H9 (cell line): ENCODE measurements at regions not wholly inside any gene's neighbourhood (a gene's known extent, or its start where the extent isn't known, plus 50 kb on each side); places are given as distances from the start of the nearest gene placed in this dataset.

Experiments
- DNase-seq: peaks from one replicate; pipeline ENCODE4 v3.0.0-alpha.2; 2017
- H2AFZ ChIP-seq: one replicate; pipeline ENCODE4 v1.6.1; 2013; ENCODE audit warnings: mild to moderate bottlenecking, low read length, control low read depth, moderate library complexity
- H2AK5ac ChIP-seq: 2 replicates; pipeline ENCODE4 v1.6.1; 2013; ENCODE audit warnings: low read length, control low read depth, mixed read lengths; ENCODE audit not compliant: insufficient read length
- H2BK120ac ChIP-seq: one replicate; pipeline ENCODE4 v1.6.1; 2013; ENCODE audit warnings: low read depth, mild to moderate bottlenecking, low read length, control low read depth, inconsistent platforms; ENCODE audit not compliant: poor library complexity, severe bottlenecking
- H2BK12ac ChIP-seq: 2 replicates; pipeline ENCODE4 v1.6.1; 2013; ENCODE audit warnings: low read length, control low read depth, mixed read lengths, low read depth; ENCODE audit not compliant: insufficient read length
- H2BK15ac ChIP-seq: 2 replicates; pipeline ENCODE4 v1.6.1; 2013; ENCODE audit warnings: low read depth, low read length, control low read depth
- H2BK20ac ChIP-seq: one replicate; pipeline ENCODE4 v1.6.1; 2013; ENCODE audit warnings: low read depth, mild to moderate bottlenecking, low read length, control low read depth, inconsistent platforms; ENCODE audit not compliant: poor library complexity, severe bottlenecking
- H2BK5ac ChIP-seq: 2 replicates; pipeline ENCODE4 v1.6.1; 2013; ENCODE audit warnings: low read length, control low read depth, mixed read lengths; ENCODE audit not compliant: insufficient read length
- H3K14ac ChIP-seq: 2 replicates; pipeline ENCODE4 v1.6.1; 2013; ENCODE audit warnings: low read length, control low read depth; ENCODE audit not compliant: insufficient read depth
- H3K18ac ChIP-seq: 2 replicates; pipeline ENCODE4 v1.6.1; 2013; ENCODE audit warnings: low read depth, mild to moderate bottlenecking, mixed read lengths, low read length, control low read depth; ENCODE audit not compliant: insufficient read length
- H3K23ac ChIP-seq: 2 replicates; pipeline ENCODE4 v1.6.1; 2013; ENCODE audit warnings: low read length, control low read depth, mixed read lengths, low read depth; ENCODE audit not compliant: insufficient read length
- H3K23me2 ChIP-seq: 2 replicates; pipeline ENCODE4 v1.6.1; 2013; ENCODE audit warnings: low read depth, mild to moderate bottlenecking, mixed read lengths, low read length, control low read depth; ENCODE audit not compliant: insufficient read length, poor library complexity, severe bottlenecking
- H3K27ac ChIP-seq: 2 replicates; pipeline ENCODE4 v1.5.1; 2013; ENCODE audit warnings: low read length, control low read depth, mixed read lengths, low read depth; ENCODE audit not compliant: insufficient read length
- H3K27me3 ChIP-seq: 2 replicates; pipeline ENCODE4 v1.6.1; 2013; ENCODE audit warnings: low read length, control low read depth, inconsistent platforms; ENCODE audit not compliant: insufficient read depth
- H3K4ac ChIP-seq: 2 replicates; pipeline ENCODE4 v1.6.1; 2013; ENCODE audit warnings: low read depth, mild to moderate bottlenecking, control low read depth, inconsistent platforms, low read length, moderate library complexity
- H3K4me1 ChIP-seq: 2 replicates; pipeline ENCODE4 v1.6.1; 2013; ENCODE audit warnings: low read length, control low read depth, inconsistent platforms; ENCODE audit not compliant: insufficient read depth
- H3K4me2 ChIP-seq: 2 replicates; pipeline ENCODE4 v1.6.1; 2013; ENCODE audit warnings: low read length, control low read depth, mixed read lengths; ENCODE audit not compliant: insufficient read length, insufficient read depth
- H3K56ac ChIP-seq: 2 replicates; pipeline ENCODE4 v1.6.1; 2013; ENCODE audit warnings: low read depth, mild to moderate bottlenecking, mixed read lengths, low read length, control low read depth; ENCODE audit not compliant: insufficient read length
- H3K79me1 ChIP-seq: 2 replicates; pipeline ENCODE4 v1.6.1; 2013; ENCODE audit warnings: low read depth, mild to moderate bottlenecking, moderate library complexity, low read length, control low read depth, inconsistent platforms; ENCODE audit not compliant: insufficient read depth, poor library complexity, severe bottlenecking
- H3K79me2 ChIP-seq: 2 replicates; pipeline ENCODE4 v1.6.1; 2013; ENCODE audit warnings: low read length, control low read depth, inconsistent platforms; ENCODE audit not compliant: insufficient read depth
- H3K9ac ChIP-seq: 2 replicates; pipeline ENCODE4 v1.6.1; 2013; ENCODE audit warnings: low read length, control low read depth, mixed read lengths; ENCODE audit not compliant: insufficient read length; ENCODE audit errors: extremely low read depth
- H3K9me3 ChIP-seq: one replicate; pipeline ENCODE4 v1.6.1; 2013; ENCODE audit warnings: low read depth, low read length, inconsistent platforms; ENCODE audit not compliant: control insufficient read depth
- H3T11ph ChIP-seq: one replicate; pipeline ENCODE4 v1.6.1; 2013; ENCODE audit warnings: mild to moderate bottlenecking, low read length, control low read depth, inconsistent platforms
- H4K20me1 ChIP-seq: one replicate; pipeline ENCODE4 v1.6.1; 2013; ENCODE audit not compliant: control insufficient read depth, insufficient read length, insufficient read depth
- H4K5ac ChIP-seq: 2 replicates; pipeline ENCODE4 v1.6.1; 2013; ENCODE audit warnings: low read depth, mild to moderate bottlenecking, mixed read lengths, low read length, control low read depth; ENCODE audit not compliant: insufficient read length
- H4K8ac ChIP-seq: replicated peaks from 2 replicates; pipeline ENCODE4 v1.6.1; 2013; ENCODE audit warnings: low read length, control low read depth, mixed read lengths, low read depth; ENCODE audit not compliant: insufficient read length
- H4K91ac ChIP-seq: 2 replicates; pipeline ENCODE4 v1.6.1; 2013; ENCODE audit warnings: low read depth, mild to moderate bottlenecking, moderate library complexity, mixed read lengths, low read length, control low read depth; ENCODE audit not compliant: insufficient read length
- H3K27ac Mint-ChIP-seq, 3 experiments: 2 replicates in 2 of 3; 3 replicates in 1 of 3; pipeline ENCODE4 v1.8.0; 2020 to 2021; ENCODE audit warnings: mixed read lengths in 3 of 3, mild to moderate bottlenecking in 1 of 3, moderate library complexity in 1 of 3
- H3K27me3 Mint-ChIP-seq: 2 replicates; pipeline ENCODE4 v1.8.0; 2021; ENCODE audit warnings: low read depth, mild to moderate bottlenecking, moderate library complexity, mixed read lengths
- H3K36me3 Mint-ChIP-seq, 3 experiments: 2 replicates in 2 of 3; 3 replicates in 1 of 3; pipeline ENCODE4 v1.8.0; 2020 to 2021; ENCODE audit warnings: low read depth in 3 of 3, mixed read lengths in 3 of 3; ENCODE audit not compliant: insufficient read depth in 1 of 3
- H3K4me1 Mint-ChIP-seq, 2 experiments: 2 replicates each; pipeline ENCODE4 v1.8.0; 2020; ENCODE audit warnings: mixed read lengths in 2 of 2
- H3K4me3 Mint-ChIP-seq, 2 experiments: 2 replicates in 1 of 2; 3 replicates in 1 of 2; pipeline ENCODE4 v1.8.0; 2020 to 2021; ENCODE audit warnings: mild to moderate bottlenecking in 2 of 2, mixed read lengths in 2 of 2, moderate library complexity in 1 of 2
- H3K9me3 Mint-ChIP-seq, 2 experiments: 2 replicates in 1 of 2; 3 replicates in 1 of 2; pipeline ENCODE4 v1.8.0; 2020; ENCODE audit warnings: mild to moderate bottlenecking in 2 of 2, mixed read lengths in 2 of 2, moderate library complexity in 1 of 2
- WGBS: extraction: QIAGEN DNeasy Blood & Tissue Kit; methylation state at CpG from one replicate; pipeline ENCODE4 v1.1.7; 2013; ENCODE audit warnings: missing lambda C conversion rate, low lambda C conversion rate, mixed read lengths; ENCODE audit not compliant: insufficient read length; ENCODE audit errors: extremely low coverage; 5-methylcytosine and 5-hydroxymethylcytosine counted together
- TF ChIP-seq, protein P1 (sequence below): fragments of 200-600 bp; sonication (generic); conservative IDR thresholded peaks from 3 replicates; pipeline ENCODE4 v1.8.0; 2021; ENCODE audit warnings: antibody characterized with exemption, mild to moderate bottlenecking

DNA sequence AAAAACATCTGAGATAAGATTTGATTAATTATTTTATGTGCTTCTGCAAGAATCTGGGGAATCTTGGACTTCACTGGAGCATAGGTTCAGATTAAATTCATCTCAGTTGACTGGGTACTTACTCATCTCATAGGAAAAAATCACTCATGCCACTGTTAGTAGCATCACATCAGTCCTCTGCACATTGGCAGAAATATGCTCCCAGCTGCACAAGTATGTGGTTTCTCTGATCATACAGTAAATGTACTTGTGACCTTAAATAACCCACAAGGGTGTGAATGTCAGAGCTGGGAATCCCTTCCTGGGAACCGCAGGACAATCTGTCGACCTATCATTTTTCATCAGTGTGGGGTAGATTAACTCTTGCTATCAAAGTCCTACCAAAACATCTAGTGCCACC is 203.7 kb upstream of the SLC24A2 start:
- H3K4me2 ChIP-seq, result no peak overlapping the region
- H3K4ac ChIP-seq, result no peak overlapping the region
- no peak overlapping the region for H2BK120ac ChIP-seq
- H3K9ac ChIP-seq, result no peak overlapping the region
- H4K5ac ChIP-seq, result no peak overlapping the region
- no peak overlapping the region for H2BK5ac ChIP-seq
- no peaks in the 10 kb centered on the region for H3K9me3 Mint-ChIP-seq
- H3K23ac ChIP-seq, result no peak overlapping the region
- H4K91ac ChIP-seq, result no peak overlapping the region
- H3T11ph ChIP-seq, result no peak overlapping the region
- no peaks in the 10 kb centered on the region for H3K79me2 ChIP-seq
- no peak overlapping the region for H3K27ac ChIP-seq
- no peak overlapping the region for H3K27ac Mint-ChIP-seq
- H2BK15ac ChIP-seq, result no peak overlapping the region
- H2AFZ ChIP-seq, result no peak overlapping the region
- H3K4me3 Mint-ChIP-seq, result no peak overlapping the region
- H4K8ac ChIP-seq, result no peak overlapping the region
- no peaks in the 10 kb centered on the region for H3K4me1 Mint-ChIP-seq
- no peaks in the 10 kb centered on the region for H3K4me1 ChIP-seq
- H3K23me2 ChIP-seq, result no peaks in the 10 kb centered on the region
- H3K14ac ChIP-seq, result no peak overlapping the region
- no peak overlapping the region for H2BK12ac ChIP-seq
- no peak overlapping the region for H3K18ac ChIP-seq
- no peaks in the 10 kb centered on the region for H3K79me1 ChIP-seq
- WGBS, result no CpG with 5 or more reads among the region's 2 CpGs
- no peak overlapping the region for H2BK20ac ChIP-seq
- no peaks in the 10 kb centered on the region; the same call in 1 of the 2 replicates for H3K27me3 Mint-ChIP-seq
- no peaks in the 10 kb centered on the region for H4K20me1 ChIP-seq
- H3K36me3 Mint-ChIP-seq, result no peaks in the 10 kb centered on the region
- TF ChIP-seq, protein P1, sequence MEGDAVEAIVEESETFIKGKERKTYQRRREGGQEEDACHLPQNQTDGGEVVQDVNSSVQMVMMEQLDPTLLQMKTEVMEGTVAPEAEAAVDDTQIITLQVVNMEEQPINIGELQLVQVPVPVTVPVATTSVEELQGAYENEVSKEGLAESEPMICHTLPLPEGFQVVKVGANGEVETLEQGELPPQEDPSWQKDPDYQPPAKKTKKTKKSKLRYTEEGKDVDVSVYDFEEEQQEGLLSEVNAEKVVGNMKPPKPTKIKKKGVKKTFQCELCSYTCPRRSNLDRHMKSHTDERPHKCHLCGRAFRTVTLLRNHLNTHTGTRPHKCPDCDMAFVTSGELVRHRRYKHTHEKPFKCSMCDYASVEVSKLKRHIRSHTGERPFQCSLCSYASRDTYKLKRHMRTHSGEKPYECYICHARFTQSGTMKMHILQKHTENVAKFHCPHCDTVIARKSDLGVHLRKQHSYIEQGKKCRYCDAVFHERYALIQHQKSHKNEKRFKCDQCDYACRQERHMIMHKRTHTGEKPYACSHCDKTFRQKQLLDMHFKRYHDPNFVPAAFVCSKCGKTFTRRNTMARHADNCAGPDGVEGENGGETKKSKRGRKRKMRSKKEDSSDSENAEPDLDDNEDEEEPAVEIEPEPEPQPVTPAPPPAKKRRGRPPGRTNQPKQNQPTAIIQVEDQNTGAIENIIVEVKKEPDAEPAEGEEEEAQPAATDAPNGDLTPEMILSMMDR, result no peak
- no peaks in the 10 kb centered on the region for H3K9me3 ChIP-seq
- no peak for DNase-seq
- H2AK5ac ChIP-seq, result no peak overlapping the region
- H3K56ac ChIP-seq, result no peak overlapping the region
- H3K27me3 ChIP-seq, result no peaks in the 10 kb centered on the region
